OCI-LY7 (cell line): ENCODE measurements at regions not wholly inside any gene's neighbourhood (a gene's known extent, or its start where the extent isn't known, plus 50 kb on each side); places are given as distances from the start of the nearest gene placed in this dataset.
A peak's percentile ranks its signal among the peaks of the same experiment; 100 is the strongest.

Source experiments
- BruUV-seq: library from RNA; stranded (reverse); fragments of 400-500 nt; replicated peaks from 2 replicates; lab custom pipeline; 2021; lab: Mats Ljungman, UMichigan
- CTCF ChIA-PET: fragments of 300-600 bp; sonication (Branson Sonifier 250); formaldehyde crosslinking; loops from one replicate; lab custom pipeline; 2022; ENCODE audit warnings: antibody characterized with exemption; ENCODE audit not compliant: unreplicated experiment; lab: Charles Lee
- POLR2A ChIA-PET: fragments of 300-600 bp; sonication (Branson Sonifier 250); formaldehyde crosslinking; loops from one replicate; lab custom pipeline; 2022; ENCODE audit warnings: antibody characterized with exemption; lab: Charles Lee
- DNase-seq: peaks from one replicate; pipeline ENCODE4 v3.0.0-alpha.2; 2015; ENCODE audit warnings: low spot score
- H2AFZ ChIP-seq: fragments of 200-600 bp; sonication (generic), shearing (Covaris generic); 2 replicates; pipeline ENCODE4 v1.6.1; 2014; ENCODE audit warnings: mild to moderate bottlenecking, antibody characterized with exemption, low read length, moderate library complexity
- H3K27ac ChIP-seq: fragments of 200-600 bp; sonication (generic); 2 replicates; pipeline ENCODE4 v1.5.1; 2014; ENCODE audit warnings: mixed run types, low read depth, mild to moderate bottlenecking, moderate library complexity, low read length, inconsistent platforms; ENCODE audit not compliant: poor library complexity, severe bottlenecking
- H3K36me3 ChIP-seq: fragments of 200-600 bp; sonication (generic); 2 replicates; pipeline ENCODE4 v1.6.1; 2014; ENCODE audit warnings: mild to moderate bottlenecking, antibody characterized with exemption, low read length, moderate library complexity, mixed read lengths; ENCODE audit not compliant: insufficient read depth
- H3K4me1 ChIP-seq: fragments of 200-600 bp; sonication (generic); 2 replicates; pipeline ENCODE4 v1.5.1; 2014; ENCODE audit warnings: mild to moderate bottlenecking, low read length; ENCODE audit not compliant: insufficient read depth, poor library complexity, severe bottlenecking
- H3K4me2 ChIP-seq: fragments of 200-600 bp; sonication (generic); 2 replicates; pipeline ENCODE4 v1.6.1; 2014; ENCODE audit warnings: mild to moderate bottlenecking, low read length
- H3K4me3 ChIP-seq: fragments of 200-600 bp; sonication (generic); 2 replicates; pipeline ENCODE4 v1.5.1; 2014; ENCODE audit warnings: mild to moderate bottlenecking, low read depth, low read length; ENCODE audit not compliant: poor library complexity, severe bottlenecking
- H3K79me2 ChIP-seq: fragments of 200-600 bp; sonication (generic); 2 replicates; pipeline ENCODE4 v1.6.1; 2016; ENCODE audit warnings: low read depth, mild to moderate bottlenecking, low read length, moderate library complexity, mixed read lengths; ENCODE audit not compliant: insufficient read depth
- H3K9me2 ChIP-seq: fragments of 200-600 bp; sonication (generic); 2 replicates; pipeline ENCODE4 v1.6.1; 2016; ENCODE audit warnings: mild to moderate bottlenecking, low read length, mixed read lengths; ENCODE audit not compliant: insufficient read depth
- H3K9me3 ChIP-seq: fragments of 200-600 bp; sonication (generic); 2 replicates; pipeline ENCODE4 v1.6.1; 2014; ENCODE audit warnings: mild to moderate bottlenecking, mixed run types, low read length, mixed read lengths
- H4K20me1 ChIP-seq: fragments of 200-600 bp; sonication (generic); 2 replicates; pipeline ENCODE4 v1.6.1; 2014; ENCODE audit warnings: mild to moderate bottlenecking, antibody characterized with exemption, low read length, moderate library complexity, mixed read lengths; ENCODE audit not compliant: insufficient read depth
- CTCF ChIP-seq: fragments of 200-600 bp; sonication (generic); conservative IDR thresholded peaks from 2 replicates; pipeline ENCODE4 v1.5.1; 2014; ENCODE audit warnings: mild to moderate bottlenecking, antibody characterized with exemption, low read length, moderate library complexity, mixed read lengths
- EZH2phosphoT487 ChIP-seq: fragments of 200-600 bp; sonication (generic); IDR thresholded peaks from 2 replicates; pipeline ENCODE4 v1.6.1; 2018; ENCODE audit warnings: low read depth, borderline replicate concordance, mild to moderate bottlenecking, mixed run types, antibody characterized with exemption, low read length, moderate library complexity, mixed read lengths
- intact Hi-C: fragments of 100-400 bp; cut with micrococcal nuclease; formaldehyde crosslinking; loops from one replicate; pipeline ENCODE4 v1.10.0; 2022; ENCODE audit not compliant: unreplicated experiment

- H3K4me1 ChIP-seq = peaks cover 10% of the 10 kb centered on the region
- no peak overlapping the region for H2AFZ ChIP-seq
- DNase-seq = no peak
- H3K36me3 ChIP-seq = no peaks in the 10 kb centered on the region
- no peaks in the 10 kb centered on the region for H3K9me2 ChIP-seq
- ChIA-PET CTCF (interaction anchor here (1.4 kb wide), 1 partner anchor 163 kb away, joined by 5 read pairs; no protein-coding TSS in a partner anchor), POLR2A (interaction anchor here (0.5 to 2.7 kb wide), 3 partner anchors 10 to 132 kb away, joined by 3 to 11 read pairs (median 3); no protein-coding TSS in a partner anchor)
- BruUV-seq = no TSS peak
- no peak overlapping the region for H3K4me3 ChIP-seq
- no peaks in the 10 kb centered on the region for H3K79me2 ChIP-seq
- H3K9me3 ChIP-seq = no peaks in the 10 kb centered on the region
- no peak overlapping the region for H3K27ac ChIP-seq
- intact Hi-C loops = no loop called here
- no peak for TF ChIP-seq CTCF
- no peak for TF ChIP-seq EZH2phosphoT487
- no peaks in the 10 kb centered on the region for H4K20me1 ChIP-seq
- no peak overlapping the region for H3K4me2 ChIP-seq
These were observed 62.6 kb upstream of the TMCC3 start for GRCh38 chr12:94712815-94713515.

GRCh38 chr12:94710933-94711332, 60.6 kb upstream of the TMCC3 start:
- TF ChIP-seq EZH2phosphoT487 (no peak), CTCF (peak; percentile 84)
- H4K20me1 ChIP-seq = no peaks in the 10 kb centered on the region
- H2AFZ ChIP-seq = no peak overlapping the region
- no peak overlapping the region for H3K27ac ChIP-seq
- H3K4me2 ChIP-seq = no peak overlapping the region
- intact Hi-C loops = loop anchor here (1.0 kb wide), 2 partner anchors 53 to 164 kb away; no protein-coding TSS in a partner anchor
- ChIA-PET CTCF (interaction anchor here (0.5 to 1.1 kb wide), 3 partner anchors 10 to 165 kb away, joined by 7 to 9 read pairs (median 9); no protein-coding TSS in a partner anchor), POLR2A (interaction anchor here (0.6 to 2.1 kb wide), 3 partner anchors 9 to 78 kb away, joined by 3 to 10 read pairs (median 3); no protein-coding TSS in a partner anchor)
- H3K4me3 ChIP-seq = no peak overlapping the region
- no TSS peak for BruUV-seq
- H3K36me3 ChIP-seq = no peaks in the 10 kb centered on the region
- no peaks in the 10 kb centered on the region for H3K79me2 ChIP-seq
- no peaks in the 10 kb centered on the region for H3K9me3 ChIP-seq
- no peaks in the 10 kb centered on the region for H3K9me2 ChIP-seq
- DNase-seq = peak; percentile 75
- peaks cover 8% of the 10 kb centered on the region for H3K4me1 ChIP-seq

- H3K4me1 ChIP-seq = peaks cover 19% of the 10 kb centered on the region
- H3K4me3 ChIP-seq = no peak overlapping the region
- H3K9me3 ChIP-seq = no peaks in the 10 kb centered on the region
- no peaks in the 10 kb centered on the region for H3K9me2 ChIP-seq
- no peak overlapping the region for H3K4me2 ChIP-seq
- H3K27ac ChIP-seq = no peak overlapping the region
- CTCF ChIA-PET = interaction anchor here (0.7 to 1.3 kb wide), 2 partner anchors 11 to 167 kb away, joined by 3 to 6 read pairs; no protein-coding TSS in a partner anchor
- intact Hi-C loops = no loop called here
- H2AFZ ChIP-seq = no peak overlapping the region
- H4K20me1 ChIP-seq = no peaks in the 10 kb centered on the region
- POLR2A ChIA-PET = interaction anchor here (0.7 to 1.3 kb wide), 5 partner anchors 10 to 470 kb away, joined by 3 to 7 read pairs (median 3); no protein-coding TSS in a partner anchor
- TF ChIP-seq CTCF (no peak), EZH2phosphoT487 (no peak)
- H3K79me2 ChIP-seq = no peaks in the 10 kb centered on the region
- BruUV-seq = no TSS peak
- no peak for DNase-seq
- no peaks in the 10 kb centered on the region for H3K36me3 ChIP-seq
These were observed 57.5 kb upstream of the TMCC3 start for GRCh38 chr12:94707892-94708291.
